ENCODE measurements at regions not wholly inside any gene's neighbourhood (a gene's known extent, or its start where the extent isn't known, plus 50 kb on each side); places are given as distances from the start of the nearest gene placed in this dataset.

DNA sequence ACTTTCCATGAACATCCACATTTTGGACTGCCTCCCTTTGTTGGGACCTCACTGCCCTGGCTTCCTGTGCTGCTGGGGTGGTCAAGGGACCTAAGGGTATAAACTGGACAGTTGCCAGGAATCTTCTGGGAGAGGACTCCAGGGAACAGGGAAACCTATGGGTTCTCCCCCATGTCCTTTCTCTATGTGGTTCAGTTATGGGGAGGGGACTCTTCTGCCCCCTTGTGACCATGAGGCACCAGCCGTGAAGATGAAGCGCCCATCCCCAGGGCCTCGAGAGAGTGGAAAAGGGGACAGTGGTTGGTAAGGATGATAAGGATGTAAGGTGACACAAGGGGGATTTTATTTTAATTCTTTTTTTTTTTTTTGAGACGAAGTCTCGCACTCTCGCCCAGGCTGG, 177.0 kb upstream of the TMEM132C start:
- DNase-seq (ENCODE audit: low spot score): no peak
- H3K27ac ChIP-seq: no peak overlapping the region
- TF ChIP-seq, protein P1, sequence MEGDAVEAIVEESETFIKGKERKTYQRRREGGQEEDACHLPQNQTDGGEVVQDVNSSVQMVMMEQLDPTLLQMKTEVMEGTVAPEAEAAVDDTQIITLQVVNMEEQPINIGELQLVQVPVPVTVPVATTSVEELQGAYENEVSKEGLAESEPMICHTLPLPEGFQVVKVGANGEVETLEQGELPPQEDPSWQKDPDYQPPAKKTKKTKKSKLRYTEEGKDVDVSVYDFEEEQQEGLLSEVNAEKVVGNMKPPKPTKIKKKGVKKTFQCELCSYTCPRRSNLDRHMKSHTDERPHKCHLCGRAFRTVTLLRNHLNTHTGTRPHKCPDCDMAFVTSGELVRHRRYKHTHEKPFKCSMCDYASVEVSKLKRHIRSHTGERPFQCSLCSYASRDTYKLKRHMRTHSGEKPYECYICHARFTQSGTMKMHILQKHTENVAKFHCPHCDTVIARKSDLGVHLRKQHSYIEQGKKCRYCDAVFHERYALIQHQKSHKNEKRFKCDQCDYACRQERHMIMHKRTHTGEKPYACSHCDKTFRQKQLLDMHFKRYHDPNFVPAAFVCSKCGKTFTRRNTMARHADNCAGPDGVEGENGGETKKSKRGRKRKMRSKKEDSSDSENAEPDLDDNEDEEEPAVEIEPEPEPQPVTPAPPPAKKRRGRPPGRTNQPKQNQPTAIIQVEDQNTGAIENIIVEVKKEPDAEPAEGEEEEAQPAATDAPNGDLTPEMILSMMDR (IDR thresholded peaks at IDR 0.05): no peak
- H3K4me3 ChIP-seq: no peak overlapping the region

DNA sequence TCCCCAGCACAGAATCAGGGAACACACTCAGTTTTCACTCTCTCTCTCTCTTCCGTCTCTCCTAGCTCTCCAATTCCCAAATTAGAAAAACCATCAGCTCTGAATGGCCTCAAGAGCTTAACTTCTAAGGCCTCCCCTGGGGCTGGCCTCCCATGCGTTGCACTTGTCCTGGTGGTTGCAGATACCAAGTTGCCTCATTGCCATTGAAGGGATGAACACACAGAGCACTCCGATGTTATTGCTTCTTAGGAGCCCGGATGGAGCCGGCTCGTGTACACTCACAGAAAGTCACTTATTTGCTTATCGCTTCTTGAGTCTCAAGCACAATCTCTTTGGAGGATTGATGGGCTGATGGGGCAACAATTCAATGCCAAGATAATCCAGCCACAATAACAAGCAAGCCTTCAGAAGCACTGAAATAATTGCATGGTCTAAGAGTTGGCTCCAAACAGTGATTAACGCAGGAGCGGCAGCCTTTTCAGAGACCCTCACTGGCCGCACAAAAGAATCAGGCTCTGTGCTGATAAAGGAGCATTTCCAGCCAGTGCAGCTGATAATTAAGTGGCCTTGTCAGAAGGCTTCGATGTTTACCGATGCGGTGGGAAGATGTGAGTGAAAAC, 175.8 kb upstream of the TMEM132C start:
- no peak overlapping the region for H3K4me3 ChIP-seq
- no peak overlapping the region for H3K27ac ChIP-seq
- DNase-seq (ENCODE audit: low spot score): no peak
- TF ChIP-seq, protein P1 (IDR thresholded peaks at IDR 0.05): no peak

DNA sequence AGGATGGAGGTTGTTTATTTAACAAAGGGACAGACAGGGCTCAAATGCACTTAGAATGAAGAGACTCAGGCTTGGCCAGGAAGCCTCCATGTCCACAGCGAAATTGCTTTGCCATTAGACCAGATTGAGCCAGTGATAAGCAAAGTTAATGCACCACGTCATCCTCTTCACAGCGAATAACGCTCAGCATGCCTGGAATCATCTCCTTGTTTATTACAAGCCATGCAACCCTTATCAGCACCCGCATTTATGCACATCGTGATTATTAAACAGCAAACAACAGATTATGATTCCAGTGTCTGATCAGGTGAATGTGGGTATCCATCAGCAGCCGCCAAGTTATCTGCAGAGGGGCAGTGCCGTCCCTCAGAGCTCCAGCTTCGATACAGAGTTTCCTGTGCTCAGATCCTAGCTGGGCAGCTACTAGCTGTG, 175.0 kb upstream of the TMEM132C start:
- DNase-seq (ENCODE audit: low spot score): no peak
- TF ChIP-seq, protein P1 (IDR thresholded peaks at IDR 0.05): no peak
- Histone ChIP-seq H3K27ac (no peak overlapping the region), H3K4me3 (no peak overlapping the region)

DNA sequence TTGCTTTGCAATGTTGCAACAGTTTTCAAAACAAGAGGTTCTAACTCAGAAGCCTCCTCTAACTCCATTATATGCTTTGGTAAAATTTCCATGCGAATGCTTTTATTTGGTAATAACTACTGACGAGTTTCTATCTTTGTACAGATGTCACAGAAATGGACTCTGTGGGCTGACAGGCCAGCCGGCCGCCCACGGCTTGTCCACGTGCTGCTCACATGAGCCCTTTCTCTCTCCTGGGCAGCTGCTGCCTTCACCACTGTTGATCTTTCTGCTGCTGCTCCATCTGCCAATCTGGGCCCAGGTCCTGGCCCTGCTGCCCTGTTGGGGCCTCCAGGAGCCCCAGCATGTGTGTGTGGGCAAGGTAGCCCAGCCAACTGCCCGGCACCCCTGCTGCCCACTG, 168.2 kb upstream of the TMEM132C start:
- H3K27ac ChIP-seq: no peak overlapping the region
- DNase-seq (ENCODE audit: low spot score): no peak
- TF ChIP-seq, protein P1 (IDR thresholded peaks at IDR 0.05): no peak

DNA sequence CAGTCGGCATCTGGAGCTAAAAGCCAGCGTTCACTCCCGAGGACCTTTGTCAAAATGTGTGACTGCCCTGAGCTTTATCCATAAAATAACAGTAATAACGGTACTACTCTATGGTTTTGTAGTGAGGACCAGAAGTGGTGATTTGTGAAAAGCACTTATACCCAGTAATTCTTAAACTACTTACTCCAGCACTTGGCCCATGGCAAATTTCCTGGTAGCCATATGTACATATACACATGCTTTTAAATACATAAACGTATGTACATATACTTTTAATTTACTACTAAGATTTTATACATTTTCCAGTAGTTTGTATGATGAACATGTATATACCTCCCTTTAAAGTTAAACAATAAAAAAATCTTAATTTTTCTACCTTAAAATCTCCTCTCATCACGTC, 163.8 kb upstream of the TMEM132C start:
- H3K27ac ChIP-seq: no peak overlapping the region
- TF ChIP-seq, protein P1 (IDR thresholded peaks at IDR 0.05): no peak
- no peak overlapping the region for H3K4me3 ChIP-seq
- DNase-seq (ENCODE audit: low spot score): no peak

More for the DNA sequence above, 168.2 kb upstream of the TMEM132C start:
- H3K4me3 ChIP-seq: no peak overlapping the region

DNA sequence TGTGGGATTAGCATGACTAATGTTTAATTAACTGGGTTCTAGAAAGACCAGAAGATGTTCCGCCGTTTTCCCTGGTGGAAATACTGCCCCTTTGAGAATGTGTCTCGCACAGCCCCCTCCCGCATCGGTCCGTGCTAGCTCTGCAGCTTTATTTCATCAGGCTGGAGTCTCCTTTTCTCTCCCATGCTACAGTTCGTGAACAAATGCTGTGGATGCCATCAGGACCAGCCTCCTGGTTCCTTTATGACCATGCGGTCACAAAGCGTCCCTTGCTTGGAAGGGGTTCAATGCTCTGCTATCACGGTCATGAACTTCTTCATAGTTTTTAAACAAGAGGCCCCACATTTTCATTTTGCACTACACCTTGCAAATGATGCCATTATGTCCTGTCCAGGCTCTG, 157.7 kb upstream of the TMEM132C start:
- TF ChIP-seq, protein P1 (IDR thresholded peaks at IDR 0.05): no peak
- Histone ChIP-seq H3K4me3 (no peak overlapping the region), H3K27ac (no peak overlapping the region)
- DNase-seq (ENCODE audit: low spot score): no peak

DNA sequence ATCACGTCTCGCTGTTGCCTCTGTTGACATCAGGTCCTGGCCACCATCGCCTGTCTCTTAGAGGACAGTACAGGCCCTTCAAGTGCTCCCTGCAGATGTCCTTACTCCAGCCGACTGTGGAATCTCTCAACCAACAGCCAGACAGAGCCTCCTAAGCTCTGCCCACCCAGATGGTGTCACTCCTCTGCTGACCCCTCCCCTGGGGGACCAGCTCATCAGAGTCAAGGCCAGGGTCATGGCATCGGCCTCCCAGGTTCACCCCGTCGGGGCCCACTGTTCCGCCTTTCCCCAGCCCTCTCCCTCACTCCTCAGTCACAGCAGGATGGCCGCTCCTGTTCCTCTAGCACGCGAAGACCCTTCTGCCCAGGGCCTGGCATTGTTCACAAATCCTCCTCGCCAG, 157.3 kb upstream of the TMEM132C start:
- TF ChIP-seq, protein P1 (IDR thresholded peaks at IDR 0.05): no peak
- no peak for DNase-seq (ENCODE audit: low spot score)
- Histone ChIP-seq H3K27ac (no peak overlapping the region), H3K4me3 (no peak overlapping the region)

All from coronary artery (tissue), 2 donors.